Endothelial cell (in vitro differentiated cells): ENCODE measurements at regions not wholly inside any gene's neighbourhood (a gene's known extent, or its start where the extent isn't known, plus 50 kb on each side); places are given as distances from the start of the nearest gene placed in this dataset.

Experiments
- DNase-seq: peaks from one replicate; pipeline ENCODE4 v3.0.0; 2021; ENCODE audit warnings: low spot score
- H3K27ac Mint-ChIP-seq: one replicate; pipeline ENCODE4 v1.8.0; 2021; ENCODE audit warnings: mixed read lengths, inconsistent platforms; ENCODE audit not compliant: unreplicated experiment
- H3K27me3 Mint-ChIP-seq: one replicate; pipeline ENCODE4 v1.8.0; 2021; ENCODE audit warnings: mild to moderate bottlenecking, moderate library complexity, mixed read lengths, inconsistent platforms; ENCODE audit not compliant: unreplicated experiment
- H3K36me3 Mint-ChIP-seq: one replicate; pipeline ENCODE4 v1.8.0; 2021; ENCODE audit warnings: mild to moderate bottlenecking, low read depth, mixed read lengths, inconsistent platforms; ENCODE audit not compliant: unreplicated experiment
- H3K4me1 Mint-ChIP-seq: one replicate; pipeline ENCODE4 v1.8.0; 2021; ENCODE audit warnings: mild to moderate bottlenecking, mixed read lengths, inconsistent platforms; ENCODE audit not compliant: unreplicated experiment
- H3K4me3 Mint-ChIP-seq: one replicate; pipeline ENCODE4 v1.8.0; 2021; ENCODE audit warnings: mild to moderate bottlenecking, mixed read lengths, inconsistent platforms; ENCODE audit not compliant: unreplicated experiment
- H3K9me3 Mint-ChIP-seq: one replicate; pipeline ENCODE4 v1.8.0; 2021; ENCODE audit warnings: mixed read lengths, inconsistent platforms; ENCODE audit not compliant: unreplicated experiment
- TF ChIP-seq, protein P1 (sequence below): fragments of 200-600 bp; sonication (generic); IDR thresholded peaks from one replicate; pipeline ENCODE4 v1.5.0; 2021; ENCODE audit warnings: antibody characterized with exemption; ENCODE audit not compliant: unreplicated experiment

DNA sequence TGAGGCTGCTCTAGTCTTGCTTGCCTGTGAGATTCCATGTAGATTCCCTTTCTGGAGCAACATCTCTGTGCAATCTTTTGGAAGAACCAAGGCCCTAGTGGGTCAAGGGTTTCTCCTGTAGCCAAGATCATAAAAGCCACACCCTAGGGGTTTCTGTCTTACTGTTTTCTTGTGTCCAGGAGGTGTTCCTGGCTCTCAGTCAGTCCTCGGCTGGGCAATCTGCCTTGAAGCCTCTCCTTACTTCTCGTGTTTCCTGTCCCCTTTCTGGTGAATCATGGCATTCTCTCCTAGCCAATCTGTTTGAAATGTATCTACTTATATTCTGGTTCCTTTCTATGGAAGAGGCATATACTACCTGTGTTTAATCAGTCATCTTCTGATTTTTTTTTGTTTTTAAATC is 484.8 kb upstream of the UBE2E3 start:
- Mint-ChIP-seq H3K9me3 (no peaks in the 10 kb centered on the region), H3K27me3 (peaks cover 2% of the 10 kb centered on the region), H3K36me3 (no peaks in the 10 kb centered on the region), H3K4me1 (no peaks in the 10 kb centered on the region), H3K27ac (no peak overlapping the region), H3K4me3 (no peak overlapping the region)
- TF ChIP-seq, protein P1, sequence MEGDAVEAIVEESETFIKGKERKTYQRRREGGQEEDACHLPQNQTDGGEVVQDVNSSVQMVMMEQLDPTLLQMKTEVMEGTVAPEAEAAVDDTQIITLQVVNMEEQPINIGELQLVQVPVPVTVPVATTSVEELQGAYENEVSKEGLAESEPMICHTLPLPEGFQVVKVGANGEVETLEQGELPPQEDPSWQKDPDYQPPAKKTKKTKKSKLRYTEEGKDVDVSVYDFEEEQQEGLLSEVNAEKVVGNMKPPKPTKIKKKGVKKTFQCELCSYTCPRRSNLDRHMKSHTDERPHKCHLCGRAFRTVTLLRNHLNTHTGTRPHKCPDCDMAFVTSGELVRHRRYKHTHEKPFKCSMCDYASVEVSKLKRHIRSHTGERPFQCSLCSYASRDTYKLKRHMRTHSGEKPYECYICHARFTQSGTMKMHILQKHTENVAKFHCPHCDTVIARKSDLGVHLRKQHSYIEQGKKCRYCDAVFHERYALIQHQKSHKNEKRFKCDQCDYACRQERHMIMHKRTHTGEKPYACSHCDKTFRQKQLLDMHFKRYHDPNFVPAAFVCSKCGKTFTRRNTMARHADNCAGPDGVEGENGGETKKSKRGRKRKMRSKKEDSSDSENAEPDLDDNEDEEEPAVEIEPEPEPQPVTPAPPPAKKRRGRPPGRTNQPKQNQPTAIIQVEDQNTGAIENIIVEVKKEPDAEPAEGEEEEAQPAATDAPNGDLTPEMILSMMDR, result no peak
- no peak for DNase-seq

DNA sequence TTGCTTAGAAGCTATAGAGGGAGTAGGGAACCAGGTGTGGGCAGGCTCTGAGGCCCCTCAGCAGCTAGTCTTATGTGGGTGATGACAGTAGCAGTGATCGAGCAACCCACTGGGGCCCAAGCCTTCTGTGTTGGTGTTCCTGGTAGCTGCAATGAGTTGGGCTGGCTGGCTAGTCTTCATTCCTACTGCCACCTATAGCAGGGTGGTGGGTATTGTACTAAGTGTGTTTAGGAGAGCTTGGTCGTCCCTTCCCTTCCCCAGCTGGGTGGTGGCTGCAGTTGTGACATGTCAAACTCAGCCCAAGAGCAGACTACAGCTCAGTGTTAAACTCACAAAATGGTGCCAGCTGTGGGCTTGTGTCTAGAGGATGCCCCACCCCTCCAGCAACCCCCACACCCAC is 486.1 kb upstream of the UBE2E3 start:
- Mint-ChIP-seq H3K36me3 (no peaks in the 10 kb centered on the region), H3K4me1 (no peaks in the 10 kb centered on the region), H3K27ac (no peak overlapping the region), H3K9me3 (no peaks in the 10 kb centered on the region), H3K4me3 (no peak overlapping the region), H3K27me3 (peaks cover 2% of the 10 kb centered on the region)
- TF ChIP-seq, protein P1, result no peak
- DNase-seq, result no peak

DNA sequence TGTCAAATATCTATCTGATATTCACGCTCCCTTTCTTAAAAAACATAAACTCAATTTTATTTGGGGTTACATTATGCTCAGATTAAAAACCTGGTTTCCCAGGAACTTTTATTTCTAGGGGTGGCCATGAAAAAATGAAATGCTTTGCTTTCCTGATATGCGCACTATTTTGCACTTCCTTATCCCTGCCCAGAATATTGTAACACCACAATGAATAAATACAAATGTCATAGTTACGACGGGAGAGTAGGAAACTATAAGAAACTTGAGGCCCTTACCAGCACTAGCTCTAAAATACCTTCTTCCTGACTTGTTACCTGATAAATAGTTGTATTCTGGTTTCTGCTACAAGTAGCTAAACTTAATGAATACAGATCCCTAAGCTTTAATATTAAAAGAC is 475.6 kb upstream of the CWC22 start:
- Mint-ChIP-seq H3K4me3 (no peak overlapping the region), H3K36me3 (no peaks in the 10 kb centered on the region), H3K9me3 (no peaks in the 10 kb centered on the region), H3K27me3 (no peaks in the 10 kb centered on the region), H3K4me1 (no peaks in the 10 kb centered on the region), H3K27ac (no peak overlapping the region)
- DNase-seq, result no peak
- TF ChIP-seq, protein P1, result no peak

DNA sequence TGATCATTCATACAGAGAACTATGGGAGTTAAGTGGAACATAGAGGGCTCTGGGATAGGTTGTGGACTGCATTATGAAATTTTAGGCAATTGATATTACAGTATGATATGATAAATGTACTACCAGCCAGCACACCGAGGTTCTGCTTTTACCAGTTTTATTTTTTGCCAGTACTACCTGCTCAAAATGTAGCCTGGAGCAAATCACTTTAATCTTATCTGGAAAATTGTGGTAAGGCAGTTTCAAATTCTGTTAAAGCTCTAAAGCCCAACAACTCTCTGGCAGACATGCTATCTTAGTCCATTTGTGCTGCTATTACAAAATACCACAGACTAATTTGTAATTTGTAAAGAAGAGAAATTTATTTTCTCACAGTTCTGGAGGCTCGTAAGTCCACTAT is 474.9 kb upstream of the CWC22 start:
- TF ChIP-seq, protein P1, result no peak
- Mint-ChIP-seq H3K4me3 (no peak overlapping the region), H3K36me3 (no peaks in the 10 kb centered on the region), H3K4me1 (no peaks in the 10 kb centered on the region), H3K27ac (no peak overlapping the region), H3K9me3 (no peaks in the 10 kb centered on the region), H3K27me3 (no peaks in the 10 kb centered on the region)
- no peak for DNase-seq

DNA sequence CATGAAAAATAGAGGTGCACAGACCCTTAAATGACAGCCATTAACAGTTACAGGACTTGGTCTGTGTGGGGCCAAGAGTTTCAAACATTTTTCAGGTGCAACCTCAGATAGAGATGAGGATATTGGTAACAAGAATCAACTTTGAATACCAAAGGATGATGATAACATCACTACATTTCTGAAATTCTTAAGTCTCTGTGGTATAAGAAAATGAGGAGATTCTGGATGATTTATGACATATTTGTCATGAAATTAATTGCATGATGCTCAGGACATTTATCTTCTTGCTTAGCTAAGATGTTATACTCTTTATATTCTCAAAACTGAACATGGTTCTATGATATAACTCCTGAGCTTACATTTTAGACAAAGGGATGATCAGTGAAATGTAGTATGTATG is 471.8 kb upstream of the CWC22 start:
- H3K36me3 Mint-ChIP-seq, result no peaks in the 10 kb centered on the region
- no peaks in the 10 kb centered on the region for H3K4me1 Mint-ChIP-seq
- H3K9me3 Mint-ChIP-seq, result no peaks in the 10 kb centered on the region
- TF ChIP-seq, protein P1, result no peak
- H3K27me3 Mint-ChIP-seq, result no peaks in the 10 kb centered on the region
- no peak overlapping the region for H3K27ac Mint-ChIP-seq
- no peak overlapping the region for H3K4me3 Mint-ChIP-seq
- no peak for DNase-seq
